Gastroesophageal sphincter (tissue), 4 donors: ENCODE measurements at regions not wholly inside any gene's neighbourhood (a gene's known extent, or its start where the extent isn't known, plus 50 kb on each side); places are given as distances from the start of the nearest gene placed in this dataset.

ENCODE experiments used
- ATAC-seq: fragments of 150-250 bp; one replicate; pipeline ENCODE4 v1.9.1; 2016; ENCODE audit warnings: mild to moderate bottlenecking, moderate library complexity
- H3K27ac ChIP-seq, 4 donors: fragments of 200-600 bp; sonication (generic) in 3 of 4; 1 replicate in 3 of 4; 2 replicates in 1 of 4; pipeline ENCODE4 v1.5.1; 2016 to 2019
- H3K27me3 ChIP-seq: fragments of 200-600 bp; sonication (generic); one replicate; pipeline ENCODE4 v1.5.1; 2019
- H3K36me3 ChIP-seq, 2 donors: fragments of 200-600 bp; sonication (generic); one replicate each; pipeline ENCODE4 v1.5.1; 2019; ENCODE audit warnings: control low read depth in 1 of 2
- H3K4me1 ChIP-seq, 3 donors: fragments of 200-600 bp; sonication (generic); 1 replicate in 2 of 3; 2 replicates in 1 of 3; pipeline ENCODE4 v1.5.1; 2016 to 2019; ENCODE audit warnings: control low read depth in 2 of 3
- H3K4me3 ChIP-seq, 2 donors: fragments of 200-600 bp; sonication (generic); one replicate each; pipeline ENCODE4 v1.5.1; 2019; ENCODE audit warnings: mild to moderate bottlenecking in 1 of 2, moderate library complexity in 1 of 2
- H3K9me3 ChIP-seq, 3 donors: fragments of 200-600 bp; sonication (generic); one replicate each; pipeline ENCODE4 v1.5.1; 2017 to 2019; ENCODE audit warnings: control low read depth in 2 of 3
- EP300 ChIP-seq: sonication (generic); formaldehyde crosslinking; IDR thresholded peaks from one replicate; pipeline ENCODE4 v1.6.1; 2017; ENCODE audit warnings: antibody characterized with exemption, mild to moderate bottlenecking
- POLR2A ChIP-seq, 2 donors: fragments of 450-650 bp; IDR thresholded peaks; one replicate each; pipeline ENCODE4 v1.6.1; 2017; ENCODE audit warnings: antibody characterized with exemption in 2 of 2, mild to moderate bottlenecking in 2 of 2, moderate library complexity in 1 of 2
- POLR2AphosphoS5 ChIP-seq: sonication (generic); formaldehyde crosslinking; IDR thresholded peaks from one replicate; pipeline ENCODE4 v1.6.1; 2017; ENCODE audit warnings: antibody characterized with exemption
- WGBS, 2 donors: methylation state at CpG; one replicate each; pipeline ENCODE4 v1.1.5; 2018; ENCODE audit warnings: low coverage in 1 of 2; 5-methylcytosine and 5-hydroxymethylcytosine counted together
- TF ChIP-seq, protein P1 (sequence below), 4 experiments: fragments of 200-600 bp in 2 of 4; fragments of 450-650 bp in 2 of 4; sonication (generic) in 1 of 4; IDR thresholded peaks; one replicate each; pipeline ENCODE4 v1.5.1; 2017 to 2019; ENCODE audit warnings: antibody characterized with exemption in 4 of 4, mild to moderate bottlenecking in 2 of 4, moderate library complexity in 2 of 4

DNA sequence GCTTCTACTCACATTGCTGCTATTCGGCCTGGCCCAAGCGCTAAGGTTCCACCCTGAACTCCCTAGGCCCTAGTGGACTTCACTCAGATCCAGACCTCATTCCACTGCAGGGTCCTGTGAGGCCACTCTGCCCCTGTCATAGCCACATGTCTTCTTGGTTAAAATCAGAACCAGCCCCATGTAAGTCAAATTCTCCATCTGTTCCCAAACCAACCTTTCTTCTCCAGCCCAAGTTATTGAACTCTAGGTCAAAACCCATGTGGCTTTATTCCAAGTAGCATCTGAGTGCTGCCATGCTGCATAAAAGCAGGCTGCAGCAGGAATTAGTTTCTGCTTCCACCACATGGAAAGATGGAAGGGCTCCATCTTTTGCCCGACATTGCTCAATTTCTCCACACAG is 281.2 kb downstream of the SNX13 start:
- Histone ChIP-seq H3K4me3 (no peak overlapping the region), H3K27ac (no peak overlapping the region), H3K27me3 (no peaks in the 10 kb centered on the region), H3K9me3 (peaks cover 0 to 12% (median 0%) of the 10 kb centered on the region in 3 donors), H3K4me1 (no peaks in the 10 kb centered on the region), H3K36me3 (no peaks in the 10 kb centered on the region)
- no peak for TF ChIP-seq EP300
- TF ChIP-seq POLR2AphosphoS5 = no peak
- TF ChIP-seq, protein P1, sequence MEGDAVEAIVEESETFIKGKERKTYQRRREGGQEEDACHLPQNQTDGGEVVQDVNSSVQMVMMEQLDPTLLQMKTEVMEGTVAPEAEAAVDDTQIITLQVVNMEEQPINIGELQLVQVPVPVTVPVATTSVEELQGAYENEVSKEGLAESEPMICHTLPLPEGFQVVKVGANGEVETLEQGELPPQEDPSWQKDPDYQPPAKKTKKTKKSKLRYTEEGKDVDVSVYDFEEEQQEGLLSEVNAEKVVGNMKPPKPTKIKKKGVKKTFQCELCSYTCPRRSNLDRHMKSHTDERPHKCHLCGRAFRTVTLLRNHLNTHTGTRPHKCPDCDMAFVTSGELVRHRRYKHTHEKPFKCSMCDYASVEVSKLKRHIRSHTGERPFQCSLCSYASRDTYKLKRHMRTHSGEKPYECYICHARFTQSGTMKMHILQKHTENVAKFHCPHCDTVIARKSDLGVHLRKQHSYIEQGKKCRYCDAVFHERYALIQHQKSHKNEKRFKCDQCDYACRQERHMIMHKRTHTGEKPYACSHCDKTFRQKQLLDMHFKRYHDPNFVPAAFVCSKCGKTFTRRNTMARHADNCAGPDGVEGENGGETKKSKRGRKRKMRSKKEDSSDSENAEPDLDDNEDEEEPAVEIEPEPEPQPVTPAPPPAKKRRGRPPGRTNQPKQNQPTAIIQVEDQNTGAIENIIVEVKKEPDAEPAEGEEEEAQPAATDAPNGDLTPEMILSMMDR (IDR thresholded peaks at IDR 0.05) = no peak
- TF ChIP-seq POLR2A (IDR thresholded peaks at IDR 0.05) = no peak
- no peak for ATAC-seq
- WGBS, 2 donors = 92 to 100% methylated on average over 3 of the region's 3 CpGs

DNA sequence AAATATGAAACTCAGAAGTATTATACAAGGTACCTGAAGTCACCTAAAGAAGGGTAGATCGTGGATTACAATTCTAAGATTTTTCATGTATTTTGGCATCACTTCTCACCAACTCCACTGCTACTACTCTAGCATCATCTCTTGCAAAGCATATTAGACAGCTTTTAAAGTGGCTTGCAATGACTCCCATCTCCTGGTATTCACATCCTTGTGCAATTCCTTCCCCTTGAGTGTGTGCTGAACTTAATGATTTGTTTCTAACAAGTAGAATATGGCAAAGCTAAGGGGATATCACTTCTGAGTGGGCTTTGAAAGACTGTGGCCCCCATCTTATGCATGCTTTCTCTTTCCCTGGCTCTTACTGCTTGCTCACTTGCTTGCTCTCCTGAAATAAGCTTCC is 280.2 kb downstream of the SNX13 start:
- 90 to 96% methylated on average over 1 of the region's 1 CpG for WGBS, 2 donors
- H3K4me3 ChIP-seq = no peak overlapping the region
- no peaks in the 10 kb centered on the region for H3K27me3 ChIP-seq
- H3K9me3 ChIP-seq = peaks cover 0 to 12% (median 0%) of the 10 kb centered on the region in 3 donors
- no peaks in the 10 kb centered on the region for H3K4me1 ChIP-seq
- no peak overlapping the region for H3K27ac ChIP-seq
- TF ChIP-seq POLR2AphosphoS5 = no peak
- TF ChIP-seq, protein P1 (IDR thresholded peaks at IDR 0.05) = no peak
- no peak for TF ChIP-seq POLR2A (IDR thresholded peaks at IDR 0.05)
- no peak for TF ChIP-seq EP300
- no peak for ATAC-seq
- no peaks in the 10 kb centered on the region for H3K36me3 ChIP-seq

DNA sequence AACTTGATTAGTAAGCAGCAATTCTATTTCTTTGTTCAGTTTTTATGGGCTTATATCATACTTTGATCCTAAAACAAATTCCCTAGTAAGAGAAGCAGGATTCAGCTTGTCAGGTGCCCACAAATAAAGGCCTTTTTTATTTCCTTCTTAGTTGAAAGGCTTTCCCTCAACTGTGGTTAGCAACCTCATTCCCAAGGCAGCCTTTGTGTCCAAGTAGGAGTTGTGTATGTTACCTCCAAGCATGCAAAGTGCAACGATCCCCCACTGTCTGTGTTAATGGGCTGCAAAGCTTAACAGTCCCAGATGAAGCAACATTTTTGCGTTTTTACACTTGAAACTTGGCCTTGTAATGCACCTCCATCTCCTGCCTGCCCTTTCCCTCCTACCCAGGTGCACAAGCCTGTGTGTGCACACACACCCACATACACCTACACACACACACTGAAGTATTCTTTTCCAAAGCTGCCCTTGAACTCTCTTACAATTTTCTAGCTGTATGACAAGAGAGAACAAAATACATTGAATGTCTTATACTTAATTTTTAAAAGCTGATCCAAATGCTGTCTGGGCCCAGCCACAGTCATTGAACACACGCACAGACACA is 278.2 kb downstream of the SNX13 start:
- Histone ChIP-seq H3K4me1 (no peaks in the 10 kb centered on the region), H3K4me3 (no peak overlapping the region), H3K27ac (no peak overlapping the region), H3K9me3 (peaks cover 0 to 12% (median 0%) of the 10 kb centered on the region in 3 donors), H3K36me3 (no peaks in the 10 kb centered on the region), H3K27me3 (no peaks in the 10 kb centered on the region)
- ATAC-seq = peak; percentile 26
- TF ChIP-seq, protein P1 (IDR thresholded peaks at IDR 0.05) = no peak
- TF ChIP-seq POLR2AphosphoS5 (no peak), EP300 (no peak), POLR2A (IDR thresholded peaks at IDR 0.05) (no peak)
- WGBS, 2 donors = 49 to 50% methylated on average over 1 to 3 of the region's 3 CpGs

DNA sequence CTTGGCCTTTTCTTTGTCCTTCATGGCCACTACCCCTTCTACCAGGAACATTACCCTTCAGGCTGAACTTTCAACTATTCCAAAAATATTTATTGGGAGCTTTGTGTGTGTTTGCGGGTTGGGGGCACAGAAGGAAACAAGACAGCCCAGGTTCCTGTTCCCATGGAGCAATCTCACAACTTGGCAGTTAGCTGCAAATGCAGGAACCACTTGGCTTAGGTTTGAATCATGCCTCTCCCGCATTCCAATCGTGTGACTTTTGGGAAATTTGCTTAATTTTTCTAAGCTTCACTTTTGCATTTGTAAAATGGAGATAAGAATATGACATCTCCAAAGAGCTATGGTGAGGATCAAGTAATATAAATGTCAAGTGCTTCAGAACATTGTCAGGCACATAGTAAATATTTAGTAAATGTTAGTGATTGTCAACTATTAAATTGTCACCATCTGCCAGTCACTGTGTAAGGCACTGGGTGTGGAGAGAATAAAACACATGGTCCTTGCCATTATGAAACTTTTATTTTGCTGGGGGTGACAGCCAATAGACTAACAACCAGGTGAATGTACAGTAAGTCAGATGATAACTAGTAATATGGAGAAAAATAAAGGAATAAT is 277.1 kb downstream of the SNX13 start:
- ATAC-seq = peak; percentile 31
- TF ChIP-seq, protein P1 (IDR thresholded peaks at IDR 0.05) = no peak
- TF ChIP-seq EP300 = no peak
- TF ChIP-seq POLR2AphosphoS5 = peak; percentile 19
- no peak for TF ChIP-seq POLR2A (IDR thresholded peaks at IDR 0.05)
- H3K27ac ChIP-seq = peak overlapping the region in 2 of 4 donors; percentile 31 to 43
- 53% methylated on average over 2 of the region's 3 CpGs; no CpG with 5 or more reads in 1 of the 2 donors for WGBS, 2 donors
- peaks cover 0 to 10% (median 0%) of the 10 kb centered on the region in 3 donors for H3K9me3 ChIP-seq
- no peaks in the 10 kb centered on the region for H3K36me3 ChIP-seq
- H3K4me3 ChIP-seq = no peak overlapping the region
- no peaks in the 10 kb centered on the region for H3K4me1 ChIP-seq
- H3K27me3 ChIP-seq = no peaks in the 10 kb centered on the region

DNA sequence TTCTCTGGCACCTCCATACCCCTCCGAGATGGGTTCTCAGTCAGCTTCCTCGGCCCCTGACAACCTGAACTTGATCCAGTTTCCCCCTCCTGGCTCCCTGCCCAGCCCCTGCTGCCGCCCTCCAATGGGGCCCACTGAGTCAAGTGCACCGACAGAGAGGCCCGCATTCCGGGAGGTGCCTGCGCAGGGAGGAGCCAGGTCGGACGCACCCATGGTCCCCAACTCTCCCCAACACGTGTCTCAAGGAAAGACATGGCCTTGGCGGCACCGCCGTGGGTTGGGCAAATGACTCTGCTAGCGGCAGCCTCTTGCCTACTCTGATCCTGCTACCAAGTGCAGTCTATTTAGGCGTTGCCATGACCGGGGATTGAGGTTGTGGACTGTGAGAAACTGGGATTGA is 275.3 kb downstream of the SNX13 start:
- 100% methylated on average over 4 of the region's 16 CpGs; no CpG with 5 or more reads in 1 of the 2 donors for WGBS, 2 donors
- H3K9me3 ChIP-seq = no peaks in the 10 kb centered on the region
- no peak for ATAC-seq

More for the DNA sequence above, 275.3 kb downstream of the SNX13 start:
- TF ChIP-seq, protein P1 (IDR thresholded peaks at IDR 0.05) = no peak
- TF ChIP-seq POLR2A (IDR thresholded peaks at IDR 0.05) (no peak), EP300 (no peak), POLR2AphosphoS5 (no peak)
- Histone ChIP-seq H3K4me3 (no peak overlapping the region), H3K27ac (no peak overlapping the region), H3K27me3 (no peaks in the 10 kb centered on the region), H3K4me1 (no peaks in the 10 kb centered on the region), H3K36me3 (no peaks in the 10 kb centered on the region)
